M059J (cell line): ENCODE measurements at regions not wholly inside any gene's neighbourhood (a gene's known extent, or its start where the extent isn't known, plus 50 kb on each side); places are given as distances from the start of the nearest gene placed in this dataset.
"Not testable (repeated sequence)": the region's sequence is repeated elsewhere in the genome, so short reads cannot be mapped to it uniquely, and the experiment has no call there.

Experiments
- DNase-seq: peaks from one replicate; pipeline ENCODE4 v3.0.0-alpha.2; 2012; ENCODE audit warnings: low read depth

DNA sequence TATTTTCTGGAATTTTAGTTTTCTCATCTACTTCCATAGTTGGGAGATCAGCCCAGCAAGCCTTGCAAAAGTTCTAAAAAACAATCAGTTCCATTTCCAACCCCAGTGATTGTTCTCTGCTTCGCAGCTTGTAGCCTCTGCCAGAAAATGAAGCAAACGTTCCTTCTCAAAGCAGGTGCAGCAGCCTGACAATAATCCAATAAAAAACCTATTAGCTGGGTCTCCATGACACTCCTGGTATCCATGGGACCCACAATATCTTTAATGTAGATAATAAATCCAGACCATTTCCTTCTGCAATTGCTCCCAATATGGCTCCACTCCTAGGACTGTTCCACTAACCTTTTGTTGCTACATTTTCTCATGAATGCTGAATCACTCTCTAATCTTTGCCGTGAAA, 140.8 kb upstream of the SETBP1 start:
- DNase-seq = no peak

DNA sequence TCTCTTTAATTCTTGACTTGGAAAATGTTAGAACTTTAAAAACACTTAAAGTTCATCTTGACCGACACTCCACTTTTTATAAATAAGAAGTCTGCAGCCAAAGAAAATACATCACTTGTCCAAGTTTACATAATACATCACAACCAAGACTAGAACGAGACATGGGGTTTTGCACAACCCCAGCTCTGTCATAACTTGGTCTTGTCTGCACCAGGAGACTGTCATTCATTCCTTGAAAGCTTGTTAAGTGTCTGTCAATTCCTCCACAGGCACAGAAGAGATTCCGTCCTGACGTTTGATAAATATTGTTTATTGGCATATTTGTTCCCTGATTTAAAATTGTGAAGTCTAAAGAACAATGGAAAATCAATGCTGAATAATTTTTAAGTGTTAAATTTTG, 139.5 kb upstream of the SETBP1 start:
- no peak for DNase-seq

DNA sequence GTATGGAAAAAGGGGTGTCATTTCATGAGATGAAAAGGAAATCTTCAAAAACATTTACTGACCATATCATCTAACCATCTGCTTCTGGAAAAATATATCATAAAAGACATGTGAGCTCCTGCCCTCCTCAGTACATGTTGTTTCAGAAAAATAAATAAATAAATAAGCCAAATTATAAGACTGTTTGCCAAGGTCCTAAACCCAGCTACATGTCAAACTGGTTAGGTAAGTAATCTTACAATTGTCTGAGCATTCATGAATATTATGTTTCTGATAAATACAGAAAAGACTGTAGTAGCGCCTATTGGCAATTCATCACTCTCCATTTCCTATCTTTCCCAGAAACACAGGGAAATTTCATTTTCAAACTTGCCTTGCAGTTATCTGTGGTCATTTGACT, 138.9 kb upstream of the SETBP1 start:
- DNase-seq = no peak

DNA sequence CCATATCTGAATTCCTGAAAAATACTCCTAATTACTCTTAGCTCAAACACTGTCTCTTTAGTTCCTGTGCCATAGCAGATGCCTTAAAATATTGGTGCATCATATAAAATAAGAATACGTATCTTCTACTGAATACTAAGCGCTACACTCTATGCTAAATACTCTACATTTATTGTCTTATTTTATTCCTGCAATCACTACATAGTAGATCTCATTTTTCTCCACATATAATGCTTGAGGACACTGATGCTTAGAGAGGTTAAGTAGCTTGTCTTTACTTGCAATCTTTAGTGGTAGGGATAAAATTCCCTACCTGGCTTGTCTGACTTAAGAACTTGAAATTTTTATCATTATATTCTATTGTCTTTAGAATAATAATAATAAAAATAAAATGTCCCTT, 137.3 kb upstream of the SETBP1 start:
- DNase-seq = no peak

DNA sequence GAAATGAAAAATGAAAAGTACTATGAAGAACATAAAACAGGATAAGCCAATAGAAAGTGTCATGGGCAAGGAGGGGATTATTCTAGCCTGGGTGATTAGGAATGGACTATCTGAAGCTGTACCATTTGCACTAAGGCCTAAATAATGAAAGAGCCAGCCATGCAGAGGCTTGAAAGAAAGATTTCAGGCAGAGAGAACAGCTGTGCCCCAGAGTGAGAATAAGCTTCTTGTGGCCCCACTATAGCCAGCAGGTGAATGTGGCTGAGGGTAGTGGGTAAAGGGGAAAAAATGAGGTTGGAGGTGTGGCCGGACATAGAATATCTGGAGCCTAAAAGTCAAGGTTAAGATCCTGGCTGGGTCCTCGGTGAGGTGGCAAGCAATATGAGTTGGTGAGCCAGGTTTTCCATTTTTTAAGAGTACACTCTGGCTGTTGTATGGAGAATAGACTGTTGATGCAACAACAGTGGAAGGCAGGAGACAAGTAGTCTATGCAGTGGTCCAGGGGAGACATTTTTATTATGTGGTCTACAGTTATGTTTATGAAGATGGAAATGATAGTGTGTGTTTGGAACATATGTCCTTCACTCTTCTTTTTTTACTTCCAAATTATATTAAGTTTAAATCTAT, 135.2 kb upstream of the SETBP1 start:
- DNase-seq = no peak

DNA sequence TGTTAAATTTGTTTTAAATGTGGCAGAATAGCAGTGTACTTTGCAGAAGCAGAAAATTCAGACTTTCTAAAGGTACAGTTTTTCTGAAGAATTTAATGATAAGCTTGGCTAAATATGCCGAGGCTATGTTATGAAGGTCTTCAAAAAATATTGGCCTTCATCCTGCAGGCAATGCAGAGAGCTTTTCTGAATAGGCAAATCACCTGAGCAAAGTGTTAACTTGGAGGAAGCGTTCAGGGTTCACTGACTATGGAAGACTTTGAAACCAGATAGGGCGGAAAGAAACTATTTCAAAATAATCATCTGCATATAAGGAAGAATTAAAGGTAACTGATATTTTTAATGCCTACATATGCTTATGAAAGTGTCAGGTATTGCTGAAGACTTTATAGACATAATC, 133.7 kb upstream of the SETBP1 start:
- no peak for DNase-seq

DNA sequence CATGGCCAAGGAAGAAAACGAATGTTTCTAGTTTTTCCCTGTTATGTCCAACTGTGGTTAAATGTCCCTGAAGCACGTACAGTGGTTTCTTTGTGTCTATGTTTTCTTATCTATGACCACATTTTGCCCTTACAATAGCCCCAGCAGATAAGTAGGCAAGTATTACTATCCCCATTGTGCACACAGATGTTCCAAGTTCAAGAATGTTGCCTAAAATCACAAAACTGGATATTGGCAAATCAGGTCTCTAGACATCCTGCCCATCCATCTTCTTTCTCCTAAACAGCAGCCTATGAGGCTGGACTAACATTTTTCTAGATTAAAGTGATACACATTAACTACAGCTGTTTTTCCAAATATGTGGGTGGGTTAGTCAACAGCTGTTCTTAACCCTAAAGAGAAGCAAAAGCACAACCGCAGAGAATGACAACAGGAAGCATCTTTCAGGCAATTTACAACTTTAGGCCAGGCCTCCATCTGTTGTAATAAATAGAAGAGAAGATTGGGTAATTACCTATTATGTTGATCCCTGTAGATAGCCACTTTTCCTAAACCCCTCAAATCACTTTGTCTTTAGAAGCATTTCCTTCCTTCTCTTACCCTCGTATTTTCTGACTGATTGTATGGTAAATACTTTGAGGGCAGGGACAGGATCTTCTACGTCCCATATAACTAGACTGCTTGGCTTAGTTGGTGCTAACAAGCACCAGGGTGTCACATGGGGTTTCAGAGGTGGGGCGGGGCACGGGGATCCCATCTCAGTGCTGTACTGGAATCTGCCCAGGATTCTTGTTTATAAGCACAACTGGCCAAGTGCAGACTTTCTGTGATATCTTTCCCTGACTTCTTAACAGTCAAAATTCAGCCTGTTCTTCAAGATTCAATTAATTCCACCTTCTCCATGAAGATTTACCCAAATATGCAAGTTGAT, 132.1 kb upstream of the SETBP1 start:
- DNase-seq = no peak

DNA sequence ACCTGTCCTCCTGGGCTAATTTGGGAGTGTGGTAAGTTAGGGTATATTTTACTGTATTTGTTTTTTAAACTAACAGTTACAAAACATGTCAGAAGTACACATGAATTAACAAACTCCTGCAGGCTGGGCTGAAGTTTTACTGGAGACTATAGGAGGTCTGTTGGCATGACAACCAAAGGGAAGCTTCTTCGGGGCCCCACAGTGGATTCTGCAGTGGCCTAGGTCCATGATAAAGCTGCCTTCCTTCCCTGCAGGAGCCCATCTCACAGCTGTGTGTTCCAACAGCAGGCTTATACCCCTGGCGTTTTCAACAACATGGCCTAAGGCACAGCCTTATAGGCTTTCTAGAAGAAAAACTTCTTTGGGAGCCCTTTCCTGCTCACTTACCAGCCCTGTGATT, 128.0 kb upstream of the SETBP1 start:
- DNase-seq = no peak

DNA sequence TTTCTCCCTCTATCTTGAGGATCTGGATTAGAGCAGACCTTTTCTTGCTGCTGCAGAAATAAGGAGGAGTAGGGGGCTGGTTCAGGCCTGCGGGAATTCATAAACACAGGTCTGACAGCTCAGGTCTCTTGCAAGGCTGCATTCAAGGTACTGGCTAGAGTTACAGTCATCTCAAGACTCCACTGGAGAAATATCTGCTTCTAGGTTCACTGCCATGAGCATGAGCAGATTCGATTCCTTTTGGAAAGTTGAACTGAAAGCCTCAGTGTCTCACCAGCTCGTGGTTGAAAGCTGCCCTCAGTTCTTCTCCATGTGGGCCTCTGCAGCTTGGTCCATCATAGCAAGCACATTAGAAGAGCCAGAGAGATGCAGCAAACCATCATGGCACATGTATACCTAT, 124.4 kb upstream of the SETBP1 start:
- no peak for DNase-seq

DNA sequence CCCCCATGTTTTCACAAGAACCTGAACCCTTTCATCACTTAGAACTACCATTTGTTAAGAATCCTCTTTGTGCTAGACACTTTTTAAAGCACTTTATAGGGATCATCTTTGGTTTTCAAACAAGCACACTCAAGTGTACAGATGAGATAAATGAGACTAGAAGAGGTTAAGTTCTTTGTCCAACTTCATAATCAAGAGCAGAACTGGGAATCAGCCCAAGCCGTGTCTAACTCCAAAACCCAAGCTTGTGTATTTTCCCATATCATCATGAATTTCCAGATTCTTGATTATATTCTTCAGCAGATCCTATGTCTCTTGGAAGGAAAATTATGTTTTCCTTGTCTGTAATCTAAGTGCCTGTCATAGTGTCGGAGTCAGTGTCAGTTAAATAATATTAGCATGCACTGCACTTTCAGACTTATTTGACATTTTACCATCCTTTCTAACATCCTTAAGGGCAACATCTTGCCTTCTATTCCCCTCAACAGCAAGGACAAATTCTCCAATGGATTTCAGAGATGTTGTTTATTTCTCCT, 123.0 kb upstream of the SETBP1 start:
- DNase-seq = no peak

DNA sequence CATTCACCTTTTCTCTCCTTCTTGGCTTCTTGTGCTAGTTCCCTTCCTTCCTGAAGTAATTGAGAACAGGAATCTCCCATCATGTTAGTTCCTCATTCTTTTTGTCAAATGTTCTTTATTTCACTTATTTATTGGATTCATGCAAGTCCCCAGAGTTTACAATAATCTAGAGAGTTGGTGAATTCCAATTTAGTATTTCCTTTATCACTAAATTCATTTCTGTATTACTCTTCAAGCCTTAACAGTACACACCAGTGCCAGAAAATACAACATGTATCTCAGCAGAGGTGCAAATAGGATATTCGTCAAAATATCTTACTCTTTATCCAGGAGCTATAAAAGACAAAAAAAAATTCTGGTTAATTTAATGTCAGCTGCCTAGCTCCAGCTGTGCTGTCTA, 121.9 kb upstream of the SETBP1 start:
- no peak for DNase-seq

DNA sequence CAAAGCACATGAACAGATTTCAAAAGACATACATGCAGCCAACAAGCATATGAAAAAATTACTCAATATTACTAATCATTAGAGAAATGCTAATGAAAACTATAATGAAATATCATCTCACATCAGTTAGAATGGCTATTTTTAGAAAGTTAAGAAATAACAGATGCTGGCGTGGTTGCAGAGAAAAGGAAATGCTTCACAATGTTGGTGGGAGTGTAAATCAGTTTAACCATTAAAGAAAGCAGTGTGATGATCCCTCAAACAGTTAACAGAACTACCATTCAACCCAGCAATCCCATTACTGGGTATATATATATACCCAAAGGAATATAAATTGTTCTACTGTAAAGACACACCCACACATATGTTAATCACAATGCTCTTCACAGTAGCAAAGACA, 117.7 kb upstream of the SETBP1 start:
- no peak for DNase-seq

DNA sequence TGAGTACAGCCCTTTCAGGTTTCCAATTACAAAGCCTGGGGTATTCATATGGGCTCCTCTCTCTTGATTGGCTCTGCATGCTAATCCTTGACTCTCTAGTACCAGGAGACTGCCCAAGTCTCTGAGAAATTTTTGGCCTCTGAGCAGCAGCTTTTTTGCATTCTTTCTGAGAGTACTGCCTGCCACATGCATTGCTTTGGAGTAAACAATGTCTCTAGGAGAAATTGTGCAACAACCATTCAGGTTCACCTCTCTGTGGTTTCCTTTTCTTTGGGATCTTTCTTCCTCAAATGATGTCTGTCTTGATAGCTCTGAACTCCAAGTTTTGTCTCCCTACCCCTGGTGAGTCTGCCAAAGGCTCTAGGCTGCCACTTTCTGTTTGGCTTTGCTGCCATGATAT, 115.8 kb upstream of the SETBP1 start:
- DNase-seq = peak; percentile 94

DNA sequence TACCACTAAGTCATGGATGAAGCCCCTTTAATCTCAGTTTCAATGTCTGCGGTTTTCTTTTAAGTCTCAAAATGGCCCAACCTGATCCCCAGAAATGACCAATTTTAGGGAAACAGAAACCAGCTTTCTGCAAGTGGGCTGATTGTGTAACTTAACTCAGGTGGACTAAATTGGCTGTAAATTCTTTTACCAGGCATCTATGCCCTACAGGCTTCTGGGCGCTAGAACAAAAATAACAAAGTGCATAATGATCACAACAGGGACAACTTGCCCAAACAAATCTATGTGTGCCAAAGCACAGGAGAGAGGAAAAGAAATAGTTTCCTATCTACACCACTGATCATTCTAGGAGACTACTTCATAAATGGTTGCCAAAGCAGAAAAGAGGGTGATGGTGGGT, 112.3 kb upstream of the SETBP1 start:
- peak; percentile 82 for DNase-seq

DNA sequence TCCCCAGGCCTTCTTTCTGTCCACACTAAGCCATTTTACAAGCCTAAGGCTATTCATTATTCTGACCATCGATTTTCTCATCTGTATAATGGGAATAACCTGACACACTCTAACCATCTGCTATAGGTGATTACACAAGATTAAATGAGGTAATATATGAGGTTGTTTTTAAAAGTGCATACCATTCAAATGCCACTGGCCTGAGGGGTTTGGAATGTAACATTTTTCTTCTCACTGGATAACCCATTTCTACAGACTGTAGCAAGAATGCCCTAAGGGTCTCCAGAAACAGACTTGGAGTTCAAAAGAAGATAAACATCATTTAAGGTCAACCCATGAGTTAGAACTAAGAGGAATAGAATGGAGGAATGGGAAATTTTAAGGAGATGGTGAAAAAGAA, 111.7 kb upstream of the SETBP1 start:
- DNase-seq = peak; percentile 88

DNA sequence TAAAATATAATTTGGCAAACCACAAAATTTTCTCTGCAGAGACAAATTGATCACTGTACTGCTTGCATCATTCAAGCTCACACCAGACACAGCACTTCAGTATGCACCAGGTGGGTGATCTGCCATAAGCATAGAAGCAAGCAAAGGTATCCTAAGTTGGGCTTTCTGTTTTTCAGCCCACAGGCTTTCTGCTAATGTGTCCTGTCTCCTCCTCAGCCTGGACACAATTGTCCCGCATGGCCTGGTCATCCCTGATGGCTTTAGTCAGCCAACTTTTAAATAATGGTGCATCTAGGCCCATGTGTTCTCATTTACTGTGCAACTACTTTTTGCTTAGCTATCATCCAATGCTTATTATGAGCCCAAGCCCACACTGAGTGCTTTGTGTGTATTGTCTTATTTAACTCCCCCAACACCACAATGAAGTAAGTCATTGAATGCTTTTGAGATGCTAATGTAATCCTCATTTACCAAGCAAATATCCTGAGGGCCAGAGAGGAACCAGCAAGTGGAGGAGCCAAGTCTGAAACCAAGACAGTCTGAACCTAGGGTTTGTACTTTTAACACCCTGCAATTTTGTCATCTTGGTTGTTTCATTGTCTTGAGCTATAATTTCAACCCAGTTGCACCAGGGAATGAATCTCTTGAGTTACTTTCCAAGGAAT, 111.2 kb upstream of the SETBP1 start:
- peak; percentile 13 for DNase-seq

DNA sequence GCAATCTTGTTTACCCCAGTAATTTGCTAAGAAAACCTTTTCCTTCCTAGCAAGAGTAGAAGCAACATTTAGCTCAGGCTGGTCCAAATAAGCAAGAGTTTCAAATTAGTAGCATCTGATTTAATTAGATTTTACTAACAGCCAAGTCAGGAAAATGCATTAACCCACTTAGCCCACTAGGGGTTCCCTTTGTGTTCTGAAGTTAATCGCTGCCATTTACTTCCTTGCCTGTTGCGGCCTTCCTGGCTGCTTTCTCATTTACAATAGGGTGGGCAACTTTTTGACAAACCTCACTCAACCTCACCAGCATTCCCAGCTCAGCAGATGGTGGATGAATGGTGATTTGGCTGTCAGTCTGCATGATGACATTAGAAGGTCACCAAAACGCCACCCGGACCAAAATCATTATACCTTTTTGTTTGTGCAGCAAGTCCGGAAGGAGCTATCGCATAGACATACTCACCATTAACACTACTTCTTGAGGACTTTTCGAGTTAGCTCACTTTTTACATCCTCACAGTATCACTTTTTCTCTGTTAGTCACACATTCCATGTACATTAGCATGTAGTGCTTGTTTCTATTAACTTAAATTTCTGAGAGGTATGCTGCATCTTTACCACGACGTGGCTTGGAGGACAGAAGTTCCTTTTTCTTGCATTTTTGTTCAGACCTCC, 101.5 kb upstream of the SETBP1 start:
- peak; percentile 54 for DNase-seq

DNA sequence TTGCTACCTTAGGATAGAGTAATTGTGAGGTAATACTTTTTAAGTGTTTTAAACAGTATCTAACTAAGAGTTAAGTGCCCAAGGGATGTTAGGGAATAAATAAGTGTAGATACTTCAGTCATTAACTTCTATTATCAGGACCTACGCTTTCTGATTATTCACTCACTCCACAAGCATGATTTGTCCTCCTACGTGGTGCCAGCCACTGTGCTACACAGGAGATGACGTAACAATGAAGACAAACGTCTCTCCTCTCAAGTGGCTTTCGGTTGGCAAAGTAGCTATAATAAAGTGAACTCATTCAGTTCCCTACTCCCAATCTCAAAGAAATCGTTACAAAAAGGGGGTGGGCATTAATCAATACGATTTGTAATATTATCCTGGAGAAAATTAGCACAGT, 100.9 kb upstream of the SETBP1 start:
- no peak for DNase-seq

DNA sequence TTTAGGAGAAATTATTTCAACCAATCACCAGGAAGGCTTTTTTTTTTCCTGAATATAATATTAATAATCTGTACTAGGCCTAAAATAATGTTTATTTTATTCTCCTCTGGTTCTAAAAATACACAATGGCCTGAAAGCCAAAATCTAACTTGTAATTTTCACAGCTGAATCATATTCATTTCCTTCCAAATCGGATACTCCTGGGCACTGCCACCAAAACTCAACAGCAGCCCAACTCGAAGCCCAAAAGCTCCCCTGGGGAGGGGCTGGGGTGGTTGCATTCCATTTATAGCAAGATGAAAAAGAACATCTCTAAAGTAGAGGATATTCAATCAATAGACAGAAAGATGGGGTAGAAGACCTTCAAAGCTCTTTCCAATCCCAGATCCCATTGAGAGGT, 100.5 kb upstream of the SETBP1 start:
- DNase-seq = no peak

DNA sequence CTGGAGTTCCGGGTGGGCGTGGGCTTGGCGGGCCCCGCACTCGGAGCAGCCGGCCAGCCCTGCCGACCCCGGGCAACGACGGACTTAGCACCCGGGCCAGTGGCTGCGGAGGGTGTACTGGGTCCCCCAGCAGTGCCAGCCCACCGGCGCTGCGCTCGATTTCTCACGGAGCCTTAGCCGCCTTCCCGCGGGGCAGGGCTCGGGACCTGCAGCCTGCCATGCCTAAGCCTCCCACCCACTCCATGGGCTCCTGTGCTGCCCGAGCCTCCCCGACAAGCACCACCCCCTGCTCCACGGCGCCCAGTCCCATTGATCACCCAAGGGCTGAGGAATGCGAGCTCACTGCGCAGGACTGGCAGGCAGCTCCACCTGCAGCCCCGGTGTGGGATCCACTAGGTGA, 99.9 kb upstream of the SETBP1 start:
- not testable (repeated sequence) for DNase-seq

DNA sequence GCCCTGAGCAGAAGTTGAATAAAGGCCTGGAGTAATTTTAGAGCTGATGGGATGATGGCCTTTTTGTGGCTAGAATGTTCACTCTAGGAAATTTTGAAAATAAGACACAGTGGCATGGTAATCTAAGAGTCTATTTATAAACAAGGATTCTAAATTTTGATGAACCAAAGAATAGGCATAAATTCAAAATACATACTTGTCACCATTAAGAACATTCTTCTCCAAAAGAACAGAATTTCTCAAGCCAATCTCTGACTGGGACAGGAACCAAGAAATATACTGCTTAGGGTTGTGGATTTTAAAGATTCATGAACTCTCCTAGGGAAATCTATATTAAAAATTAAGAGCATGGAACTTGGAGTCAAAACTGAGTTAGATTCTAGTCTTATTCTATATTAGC, 98.2 kb upstream of the SETBP1 start:
- DNase-seq = no peak

DNA sequence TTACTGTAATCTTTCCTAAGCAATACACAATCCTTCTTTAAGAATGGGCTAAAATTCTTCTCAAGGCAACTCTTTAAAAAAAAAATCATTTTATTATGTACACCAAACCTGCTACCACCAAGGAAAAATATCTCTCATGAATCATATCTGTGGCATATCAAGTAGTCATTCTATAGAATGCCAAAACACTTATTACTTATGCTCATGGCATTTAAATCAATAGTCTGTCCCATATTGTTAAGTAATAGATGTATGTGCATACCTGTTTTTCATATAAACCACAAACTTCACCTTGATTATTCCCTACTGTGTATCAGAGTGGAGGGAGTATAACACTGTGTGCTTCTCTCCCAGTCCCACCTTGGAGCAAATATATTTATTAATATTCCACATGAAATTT, 95.8 kb upstream of the SETBP1 start:
- DNase-seq = no peak
